Ishikawa (cell line): ENCODE measurements at regions not wholly inside any gene's neighbourhood (a gene's known extent, or its start where the extent isn't known, plus 50 kb on each side); places are given as distances from the start of the nearest gene placed in this dataset.

Experiments
- EGR1 ChIP-seq: IDR thresholded peaks from 2 replicates; pipeline ENCODE4 v1.6.1; 2012
- EP300 ChIP-seq: IDR thresholded peaks from 2 replicates; pipeline ENCODE4 v1.6.1; 2012; ENCODE audit warnings: borderline replicate concordance
- FOXM1 ChIP-seq: IDR thresholded peaks from 2 replicates; pipeline ENCODE4 v1.6.1; 2012; ENCODE audit warnings: low read depth, borderline replicate concordance
- MAX ChIP-seq: IDR thresholded peaks from 2 replicates; pipeline ENCODE4 v1.6.1; 2012
- RAD21 ChIP-seq: IDR thresholded peaks from 2 replicates; pipeline ENCODE4 v1.6.1; 2012; ENCODE audit warnings: low read depth
- REST ChIP-seq: IDR thresholded peaks from 2 replicates; pipeline ENCODE4 v1.6.1; 2012; ENCODE audit warnings: low read depth, mild to moderate bottlenecking
- TAF1 ChIP-seq: IDR thresholded peaks from 2 replicates; pipeline ENCODE4 v1.6.1; 2012; ENCODE audit warnings: low read depth, mild to moderate bottlenecking
- TCF12 ChIP-seq: IDR thresholded peaks from 2 replicates; pipeline ENCODE4 v1.6.1; 2012; ENCODE audit warnings: low read depth
- YY1 ChIP-seq: IDR thresholded peaks from 2 replicates; pipeline ENCODE4 v1.6.1; 2012; ENCODE audit warnings: low read depth
- ZBTB7A ChIP-seq: IDR thresholded peaks from 2 replicates; pipeline ENCODE4 v1.6.1; 2012; ENCODE audit warnings: low read depth

- TF ChIP-seq ZBTB7A, result no peak
- no peak for TF ChIP-seq EGR1
- TF ChIP-seq FOXM1, result no peak
- TF ChIP-seq TCF12, result no peak
- TF ChIP-seq TAF1, result no peak
- TF ChIP-seq MAX, result no peak
- TF ChIP-seq REST, result no peak
- no peak for TF ChIP-seq EP300
- no peak for TF ChIP-seq YY1
- TF ChIP-seq RAD21, result no peak
These were observed 150.3 kb upstream of the ADRA1B start for GRCh38 chr5:159765760-159766517.
